GM12873 (cell line): ENCODE measurements at regions not wholly inside any gene's neighbourhood (a gene's known extent, or its start where the extent isn't known, plus 50 kb on each side); places are given as distances from the start of the nearest gene placed in this dataset.

Source experiments
- TF ChIP-seq, protein P1 (sequence below): IDR thresholded peaks from 2 replicates; pipeline ENCODE4 v1.5.1; 2012; ENCODE audit warnings: low read depth, mild to moderate bottlenecking, moderate library complexity, low read length, control low read depth; ENCODE audit not compliant: insufficient read depth; ENCODE audit errors: missing control alignments

DNA sequence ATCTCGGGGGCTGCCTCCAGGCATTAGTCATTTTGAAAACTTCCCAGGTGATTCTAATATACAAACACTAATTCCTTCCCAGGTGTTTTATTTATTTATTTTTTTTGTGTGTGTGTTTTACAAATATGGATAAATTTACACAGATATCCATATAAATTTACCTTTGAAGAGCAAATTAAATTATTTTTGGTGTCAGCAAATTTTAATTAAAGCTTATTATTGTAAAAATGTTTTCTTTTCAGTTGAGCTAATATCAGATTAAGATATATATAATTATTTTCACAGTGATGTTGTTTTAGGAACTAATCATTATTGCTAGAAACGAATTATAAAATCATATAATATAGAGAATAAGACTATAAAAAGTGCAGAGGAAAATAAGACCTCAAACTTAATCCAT, 62.0 kb upstream of the FREM3 start:
- TF ChIP-seq, protein P1, sequence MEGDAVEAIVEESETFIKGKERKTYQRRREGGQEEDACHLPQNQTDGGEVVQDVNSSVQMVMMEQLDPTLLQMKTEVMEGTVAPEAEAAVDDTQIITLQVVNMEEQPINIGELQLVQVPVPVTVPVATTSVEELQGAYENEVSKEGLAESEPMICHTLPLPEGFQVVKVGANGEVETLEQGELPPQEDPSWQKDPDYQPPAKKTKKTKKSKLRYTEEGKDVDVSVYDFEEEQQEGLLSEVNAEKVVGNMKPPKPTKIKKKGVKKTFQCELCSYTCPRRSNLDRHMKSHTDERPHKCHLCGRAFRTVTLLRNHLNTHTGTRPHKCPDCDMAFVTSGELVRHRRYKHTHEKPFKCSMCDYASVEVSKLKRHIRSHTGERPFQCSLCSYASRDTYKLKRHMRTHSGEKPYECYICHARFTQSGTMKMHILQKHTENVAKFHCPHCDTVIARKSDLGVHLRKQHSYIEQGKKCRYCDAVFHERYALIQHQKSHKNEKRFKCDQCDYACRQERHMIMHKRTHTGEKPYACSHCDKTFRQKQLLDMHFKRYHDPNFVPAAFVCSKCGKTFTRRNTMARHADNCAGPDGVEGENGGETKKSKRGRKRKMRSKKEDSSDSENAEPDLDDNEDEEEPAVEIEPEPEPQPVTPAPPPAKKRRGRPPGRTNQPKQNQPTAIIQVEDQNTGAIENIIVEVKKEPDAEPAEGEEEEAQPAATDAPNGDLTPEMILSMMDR = no peak
